H4 (cell line): ENCODE measurements at regions not wholly inside any gene's neighbourhood (a gene's known extent, or its start where the extent isn't known, plus 50 kb on each side); places are given as distances from the start of the nearest gene placed in this dataset.

Source experiments
- DNase-seq: peaks from one replicate; pipeline ENCODE4 v3.0.0-alpha.2; 2015; ENCODE audit warnings: low spot score

DNA sequence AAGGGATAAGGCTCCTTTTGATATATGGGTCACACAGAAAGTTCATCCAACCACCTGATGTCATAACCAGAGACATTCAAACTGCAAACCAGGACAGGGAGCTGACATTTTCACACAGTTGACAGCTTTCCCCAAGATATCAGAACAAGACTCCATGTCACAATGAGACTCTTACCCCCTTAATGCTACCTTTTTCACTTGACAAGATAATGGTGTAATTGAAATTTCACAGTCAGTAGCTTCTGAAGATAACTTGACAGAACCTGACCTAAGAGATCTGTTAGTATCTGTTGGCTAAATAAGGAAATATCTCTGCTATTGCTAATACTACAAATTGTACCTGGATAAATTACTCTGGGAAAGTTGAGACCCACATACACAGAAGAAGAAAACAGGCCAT is 187.3 kb downstream of the C12orf50 start:
- no peak for DNase-seq

DNA sequence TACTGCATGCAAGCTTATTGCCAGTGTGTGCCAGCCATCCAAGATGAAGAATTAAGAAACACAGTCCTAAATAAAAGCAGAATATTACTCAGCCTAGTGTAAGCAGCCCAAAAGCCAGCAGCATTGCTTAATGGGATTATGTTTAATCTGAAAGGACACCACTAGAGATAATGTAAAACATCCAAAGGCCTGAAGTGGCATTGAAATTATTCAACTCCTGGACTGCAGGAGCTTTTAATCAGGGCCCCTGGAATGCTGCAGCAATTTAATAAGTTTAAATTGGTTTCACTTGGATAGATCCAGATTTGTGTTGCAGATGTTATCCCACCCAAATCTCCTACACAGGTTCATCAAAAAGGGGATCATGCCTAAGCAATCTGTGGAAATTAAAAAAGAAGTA is 193.0 kb downstream of the C12orf50 start:
- DNase-seq = no peak

DNA sequence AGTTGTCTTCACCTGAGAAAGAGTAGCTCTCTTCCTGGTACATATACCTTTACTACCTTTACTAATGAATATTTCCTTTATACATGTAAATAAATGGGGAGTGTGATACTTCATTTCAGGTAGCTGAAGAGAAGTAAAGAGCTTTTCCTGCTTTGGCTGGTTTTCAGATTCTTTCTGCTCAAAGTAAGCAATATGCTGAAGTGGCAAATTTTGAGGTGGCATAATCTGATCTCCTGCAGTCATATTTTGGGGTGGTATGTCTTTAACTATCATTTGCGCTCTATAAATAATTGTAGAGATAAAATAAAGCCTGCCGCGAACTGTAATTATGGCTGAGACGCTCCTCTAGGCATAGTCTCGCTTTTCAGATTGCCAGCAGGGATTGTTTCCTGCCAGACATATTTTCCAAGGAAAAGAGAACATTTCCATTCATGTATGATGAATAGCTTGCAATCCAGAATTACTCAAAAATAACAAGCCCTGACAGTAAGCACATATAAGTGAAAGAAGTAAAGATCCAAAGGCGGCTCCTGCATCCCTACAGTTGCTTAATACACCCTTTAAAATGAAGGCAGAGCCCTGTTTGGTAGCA is 200.7 kb downstream of the C12orf50 start:
- DNase-seq = no peak

DNA sequence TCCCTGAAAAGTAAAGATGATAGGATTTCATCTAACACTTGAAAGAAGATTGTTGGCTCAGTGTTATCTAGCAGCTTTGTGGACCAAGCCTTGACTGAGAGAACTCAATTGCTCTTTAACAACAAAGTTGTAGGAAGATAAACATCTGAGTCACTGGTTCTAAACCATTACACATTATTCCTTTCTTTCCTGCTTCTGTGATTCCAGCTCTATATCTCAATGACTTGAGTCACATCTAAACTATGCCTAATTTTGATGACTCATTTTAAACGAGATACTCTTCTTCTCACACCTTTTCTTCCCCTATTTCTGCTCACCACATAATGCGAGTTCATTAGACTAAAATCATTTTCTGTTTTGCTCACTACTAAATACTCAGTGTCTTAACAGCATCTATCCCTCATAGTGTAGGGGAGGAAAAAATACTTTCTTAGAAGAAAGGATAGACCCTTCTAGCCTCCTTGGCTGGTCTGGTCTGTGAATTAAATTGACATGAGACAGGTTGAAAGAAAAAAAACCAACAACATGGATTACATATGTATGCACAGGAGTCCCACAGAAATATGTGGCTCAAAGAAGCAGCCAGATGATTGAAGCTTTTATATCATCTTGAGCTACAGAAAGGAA is 201.4 kb downstream of the C12orf50 start:
- peak; percentile 52 for DNase-seq

DNA sequence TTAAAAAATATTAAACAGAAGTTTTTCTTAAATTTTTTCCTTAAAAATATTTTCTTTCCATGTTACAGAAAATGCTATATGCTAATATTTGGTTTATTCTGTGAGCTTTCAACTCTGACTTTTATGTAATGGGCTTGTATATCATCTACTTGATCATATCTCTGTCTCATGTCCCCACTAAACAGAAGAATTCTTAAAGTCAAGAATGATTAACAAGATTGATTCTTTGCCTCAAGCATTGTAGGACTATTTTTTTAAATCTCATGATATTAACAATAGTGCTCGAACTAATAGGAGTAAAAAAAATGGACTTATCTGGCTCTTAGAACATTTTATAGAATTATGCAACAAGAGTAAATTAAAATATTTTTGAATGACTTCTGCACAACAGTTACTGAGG is 206.3 kb downstream of the C12orf50 start:
- DNase-seq = no peak

DNA sequence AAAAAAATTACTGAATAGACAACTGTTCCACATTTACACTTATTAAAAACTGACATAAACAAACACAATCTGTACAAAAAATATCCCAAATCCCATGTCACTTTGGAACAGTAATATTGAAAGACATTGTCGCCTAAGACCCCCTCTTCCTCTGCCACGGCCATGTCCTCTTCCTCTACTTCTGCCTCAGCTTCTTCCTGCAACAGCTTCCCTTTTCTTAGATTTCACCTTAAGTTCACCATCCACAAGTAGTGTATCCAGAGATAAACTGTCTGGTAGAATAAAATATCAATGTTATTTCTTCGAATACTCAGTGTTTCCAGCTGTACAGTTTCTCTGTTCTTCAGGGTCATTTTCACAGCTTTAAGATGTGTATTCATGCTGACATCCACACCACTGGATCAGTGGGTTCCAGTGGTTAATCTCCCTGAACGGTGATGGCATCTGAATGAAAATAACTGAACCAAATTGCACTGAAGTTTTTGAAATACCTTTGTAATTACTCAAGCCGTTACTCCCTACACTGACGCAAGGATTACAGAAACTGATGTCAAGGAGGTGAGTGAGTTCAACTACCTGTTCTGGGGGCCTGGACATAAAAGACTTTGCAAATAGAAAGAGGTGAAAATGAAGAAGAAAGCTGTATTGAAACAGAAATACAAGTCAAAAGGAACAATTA is 208.5 kb downstream of the C12orf50 start:
- peak; percentile 28 for DNase-seq

DNA sequence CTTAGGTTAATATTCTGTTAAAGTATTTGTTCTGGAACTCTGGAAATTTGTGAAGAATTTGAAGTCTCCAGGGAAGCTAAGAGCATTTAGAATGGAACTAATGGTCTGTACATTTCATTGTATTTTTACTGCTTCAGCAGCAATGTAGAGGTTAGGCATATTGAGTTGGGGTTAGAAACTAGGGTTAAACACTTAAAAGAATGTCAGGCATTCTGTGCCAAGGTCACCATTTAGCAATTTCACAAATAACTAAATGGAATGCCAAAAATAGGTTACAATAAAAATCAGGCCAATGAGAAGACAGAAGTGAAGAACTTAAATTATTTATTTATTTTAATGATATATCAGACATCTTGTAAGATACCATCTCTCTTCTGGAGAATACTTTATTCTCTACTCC is 210.8 kb downstream of the C12orf50 start:
- no peak for DNase-seq

DNA sequence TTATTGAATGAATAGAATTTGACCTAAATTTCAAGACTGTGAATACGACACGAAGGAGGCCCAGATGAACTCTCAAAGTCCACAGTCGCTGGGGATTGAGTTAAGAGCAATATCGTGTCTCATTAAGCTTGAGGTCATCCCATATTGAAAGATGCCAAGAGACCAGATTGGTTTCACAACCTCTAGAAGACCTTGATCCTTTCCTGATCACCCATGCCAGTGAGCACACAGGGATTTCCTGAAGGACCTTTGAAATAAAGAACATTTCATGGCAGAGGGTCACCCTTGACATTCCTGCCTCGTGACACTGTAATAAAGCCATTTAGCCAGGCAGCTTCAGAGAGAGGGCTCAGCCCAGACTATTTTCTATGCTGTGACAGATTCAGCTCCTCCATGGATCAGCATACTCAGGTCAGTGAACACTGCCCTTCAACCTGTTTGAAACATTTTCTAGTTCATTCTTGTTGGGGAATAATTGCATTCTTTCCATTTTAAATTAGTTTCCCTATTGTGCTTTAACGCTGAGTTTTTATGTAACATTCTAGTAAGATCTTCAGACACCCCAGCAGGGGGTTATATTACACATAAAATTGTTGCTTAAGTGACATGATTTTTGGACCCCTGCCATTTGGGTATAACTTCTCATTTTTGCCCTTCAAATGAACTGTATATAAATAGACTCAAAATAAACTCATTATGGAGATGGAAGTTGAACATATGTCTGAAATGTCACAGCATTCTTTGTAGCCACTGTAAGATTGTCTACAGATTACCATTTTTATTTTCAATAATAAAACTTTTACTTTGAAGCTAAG is 213.2 kb downstream of the C12orf50 start:
- DNase-seq = no peak

DNA sequence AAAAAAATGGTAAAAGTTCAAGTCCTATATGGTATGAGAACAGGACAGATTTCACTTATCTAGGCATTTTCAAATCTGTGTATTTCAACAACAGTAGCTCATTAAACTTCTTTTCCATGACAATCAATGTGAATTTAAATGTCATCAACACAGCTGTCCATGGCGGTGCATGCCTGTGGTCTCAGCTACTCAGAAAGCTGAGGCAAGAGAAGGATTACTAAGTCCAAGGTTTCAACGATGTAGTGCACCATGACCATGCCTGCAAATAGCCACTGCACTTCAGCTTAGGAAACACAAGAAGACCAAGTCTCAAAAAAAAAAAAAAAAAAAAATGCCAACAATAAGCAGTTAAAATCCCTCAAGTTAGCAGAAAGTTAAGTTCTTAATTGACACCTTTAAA is 214.6 kb downstream of the C12orf50 start:
- DNase-seq = no peak

DNA sequence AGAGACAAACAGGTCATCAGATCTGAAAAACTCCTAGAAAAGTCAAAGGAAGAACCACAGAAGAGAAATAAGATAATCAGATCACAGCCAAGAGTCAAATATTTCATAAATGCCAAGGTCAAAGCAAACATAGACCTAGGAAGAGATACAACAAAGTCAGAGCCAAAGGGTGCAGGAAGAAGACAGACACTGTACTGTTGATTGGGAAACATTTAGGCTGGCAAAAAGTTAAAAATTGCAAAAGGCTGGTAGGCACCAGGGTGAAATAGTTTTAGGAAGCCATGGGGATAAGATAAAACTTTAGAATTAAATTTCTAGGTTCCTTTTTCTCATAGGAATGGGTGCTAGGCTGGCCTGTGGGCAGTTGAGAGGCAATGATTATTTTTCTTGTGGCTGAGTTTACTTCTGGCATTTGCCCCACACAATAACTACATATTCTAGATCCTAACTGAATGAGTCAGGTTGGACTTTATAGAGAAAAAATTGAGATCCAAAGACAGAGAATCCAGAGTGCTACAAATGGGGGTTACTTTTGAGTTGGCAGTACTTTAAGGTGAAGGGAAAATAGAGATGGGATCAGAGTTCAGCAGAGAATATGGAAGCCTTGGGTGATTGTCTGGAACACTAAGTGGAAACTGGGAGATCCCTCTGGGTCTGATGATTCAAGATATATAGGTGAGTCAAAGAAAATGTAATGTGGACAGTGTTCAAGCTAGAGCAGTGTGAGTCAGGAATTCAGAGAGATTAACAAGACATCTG is 215.5 kb downstream of the C12orf50 start:
- DNase-seq = peak; percentile 34

DNA sequence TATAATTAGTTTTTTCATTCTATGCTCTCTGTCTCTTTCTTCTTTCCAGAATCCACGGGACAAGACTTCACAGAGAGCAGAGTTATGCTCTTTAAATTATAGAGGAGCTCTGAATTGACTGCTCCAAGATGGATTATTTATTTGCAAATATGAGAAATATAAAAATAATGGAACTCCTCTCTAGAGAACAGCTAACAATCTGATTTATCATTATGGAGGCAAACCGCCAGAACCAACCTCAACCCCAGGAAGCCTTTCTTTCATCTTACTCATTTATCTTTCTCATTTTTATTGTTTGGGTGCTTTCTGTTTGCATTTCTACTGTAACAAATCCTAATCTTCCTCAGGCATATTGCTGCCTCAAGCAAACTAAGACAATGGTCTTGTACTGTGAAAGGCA is 216.5 kb downstream of the C12orf50 start:
- no peak for DNase-seq

DNA sequence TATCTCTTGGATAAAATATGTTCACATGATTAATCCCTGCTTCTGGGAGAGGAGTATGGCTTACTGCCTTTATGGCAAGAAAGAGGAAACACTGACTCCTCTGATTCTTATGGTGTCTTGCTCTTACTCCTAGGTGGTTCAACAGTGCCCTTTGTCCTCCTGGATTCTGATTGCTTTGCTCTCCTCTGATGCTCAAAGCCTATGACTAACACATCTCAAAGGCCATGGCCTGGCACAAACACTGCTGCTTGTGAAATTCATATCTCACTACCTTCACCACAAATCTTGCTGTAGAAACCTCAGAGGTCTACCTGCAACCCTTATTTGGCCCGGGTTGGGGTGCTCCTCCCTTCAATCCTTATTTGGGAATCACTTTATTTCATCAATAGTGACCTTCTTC is 217.2 kb downstream of the C12orf50 start:
- DNase-seq = peak; percentile 17

DNA sequence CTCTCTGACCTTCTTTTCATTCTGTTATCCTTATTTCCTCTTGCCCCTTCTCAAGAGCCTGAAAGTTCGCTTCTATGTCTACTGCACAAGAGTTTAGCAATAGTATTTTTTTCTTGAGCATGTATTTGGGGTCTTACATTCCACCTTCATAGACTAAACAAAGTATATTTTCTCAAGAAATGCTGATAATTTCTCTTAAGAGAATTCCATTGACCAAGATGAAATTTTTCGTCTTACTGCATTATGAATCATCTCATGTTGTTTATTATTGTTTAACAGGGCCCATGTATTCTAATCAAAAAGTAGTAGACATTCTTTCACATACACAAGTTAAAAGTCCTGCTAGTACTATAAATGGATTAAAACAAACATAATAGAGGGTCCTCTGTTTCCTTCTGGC is 219.3 kb downstream of the C12orf50 start:
- DNase-seq = no peak

DNA sequence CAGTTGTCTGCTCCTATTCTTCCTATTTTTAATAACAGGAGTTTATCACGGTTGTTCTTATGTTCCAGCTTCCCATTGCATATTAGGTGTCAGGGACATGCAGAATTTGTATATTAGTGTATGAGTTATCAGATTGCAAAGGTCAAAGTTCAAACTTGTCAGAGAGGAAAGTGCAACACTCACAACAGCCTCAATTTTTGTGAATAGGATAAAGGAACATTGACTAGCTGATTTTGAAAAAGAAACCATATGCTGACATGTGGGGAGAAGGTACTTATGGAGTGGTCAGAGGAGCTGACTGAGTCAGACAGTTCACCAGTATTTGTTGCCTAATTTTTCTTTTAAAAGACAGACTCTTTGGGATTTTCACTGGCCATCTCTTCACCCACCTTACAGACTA is 222.1 kb downstream of the C12orf50 start:
- no peak for DNase-seq

DNA sequence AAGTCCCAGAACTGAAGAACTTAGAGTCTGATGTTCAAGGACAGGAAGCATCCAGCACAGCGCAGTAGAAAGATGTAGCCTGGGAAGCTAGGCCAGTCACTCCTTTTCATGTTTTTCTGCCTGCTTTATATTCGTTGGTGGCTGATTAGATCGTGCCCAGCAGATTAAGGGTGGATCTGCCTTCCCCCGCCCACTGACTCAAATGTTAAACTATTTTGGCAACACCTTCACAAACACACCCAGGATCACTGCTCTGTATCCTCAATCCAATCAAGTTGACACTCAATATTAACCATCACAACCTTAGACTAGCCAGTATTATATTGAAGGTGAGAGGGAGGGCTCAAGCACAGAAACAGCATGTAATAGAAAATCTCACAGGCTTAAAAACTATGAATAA is 222.9 kb downstream of the C12orf50 start:
- DNase-seq = no peak

DNA sequence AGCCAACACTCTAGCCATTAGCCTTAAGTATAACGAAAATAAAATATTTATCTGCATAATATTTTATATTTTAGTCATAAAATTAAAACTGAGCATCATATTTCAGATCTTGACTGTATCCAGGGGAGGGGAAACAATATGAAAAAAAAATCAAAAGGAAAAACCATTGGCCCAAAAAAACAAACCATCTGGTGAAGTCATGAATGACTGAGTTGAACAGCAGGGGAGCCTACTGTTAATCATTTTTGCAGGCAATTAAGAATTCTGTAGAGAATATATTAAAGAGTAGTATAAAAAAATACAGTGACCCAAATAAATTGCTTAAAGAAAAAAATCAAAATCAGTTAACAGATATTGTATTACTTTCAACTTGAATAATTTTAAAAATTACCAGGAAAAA is 224.8 kb downstream of the C12orf50 start:
- no peak for DNase-seq

DNA sequence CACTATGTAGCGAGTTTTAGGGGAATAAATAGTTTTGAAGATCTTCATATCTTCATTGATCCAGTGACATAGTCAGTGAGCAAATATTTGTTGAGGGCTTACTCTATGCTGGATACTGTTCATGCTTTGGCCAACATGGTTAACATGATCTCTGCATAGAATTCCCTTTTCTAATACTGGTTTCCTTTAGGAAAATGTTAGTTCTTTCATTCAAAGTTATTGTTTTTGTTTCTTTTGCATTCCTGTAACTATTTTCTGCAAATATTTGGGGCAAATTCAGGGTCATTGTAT is 226.5 kb downstream of the C12orf50 start:
- DNase-seq = no peak

DNA sequence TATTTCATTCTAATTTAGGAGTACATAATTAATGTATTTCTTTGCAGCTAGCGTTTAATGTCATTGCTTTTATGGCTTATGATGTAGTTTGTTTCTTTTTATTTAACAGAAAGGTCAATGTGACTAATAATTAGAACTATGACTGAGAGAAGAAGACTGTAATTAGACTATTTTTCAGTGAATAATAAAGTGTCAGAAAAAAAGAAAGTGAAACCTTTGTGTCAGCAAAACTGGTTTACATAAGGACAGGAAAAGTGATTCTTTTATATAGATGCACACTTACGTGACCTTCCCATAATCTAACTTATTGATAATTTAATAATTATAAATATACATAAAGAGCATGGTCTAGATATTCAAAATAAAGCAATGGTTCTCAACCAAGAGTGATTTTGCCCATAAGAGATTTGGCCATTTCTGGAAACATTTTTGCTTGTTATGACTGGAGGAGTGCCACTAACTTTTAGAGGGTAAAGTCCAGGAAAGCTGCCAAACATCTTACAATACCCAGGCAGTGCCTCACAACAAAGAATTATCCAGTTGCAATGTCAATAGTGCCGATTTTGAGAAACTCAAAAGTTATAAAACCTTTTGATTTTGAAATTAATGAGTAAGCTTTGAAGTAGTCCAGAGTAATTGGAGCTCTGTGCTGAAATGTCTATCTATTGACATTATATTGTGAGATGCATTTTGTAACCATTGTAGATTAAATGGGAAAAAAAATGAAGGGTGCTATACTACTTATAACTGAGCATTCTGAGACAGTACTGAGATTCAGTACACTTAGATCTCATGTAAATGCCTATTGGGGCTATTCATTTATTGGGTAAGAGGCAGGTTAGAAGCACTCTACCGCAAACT is 227.1 kb downstream of the C12orf50 start:
- no peak for DNase-seq

DNA sequence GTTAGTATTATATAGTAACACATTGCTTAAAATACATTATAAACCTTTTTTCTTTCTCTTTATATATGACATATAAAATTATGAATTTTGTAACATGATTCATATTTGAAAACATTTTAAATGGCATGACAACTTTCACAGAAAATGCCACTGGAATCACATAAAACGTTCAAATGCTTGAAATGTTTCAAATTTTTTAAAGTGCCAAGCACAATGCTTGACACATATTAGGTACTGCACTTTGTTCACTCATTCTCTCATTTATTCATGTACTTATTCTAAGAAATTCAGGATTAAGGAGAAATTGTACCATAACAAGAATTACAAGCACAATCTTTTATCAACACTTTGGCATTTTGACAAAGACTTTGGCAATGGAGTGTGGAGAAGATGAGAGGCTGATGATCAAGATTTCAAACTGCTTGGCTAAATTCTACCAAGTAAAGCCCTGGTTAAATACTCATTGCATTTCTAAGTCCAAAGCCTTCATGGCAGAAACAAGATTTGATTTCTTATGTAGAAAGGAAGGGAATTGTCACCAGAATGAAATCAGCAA is 232.2 kb downstream of the C12orf50 start:
- DNase-seq = no peak

DNA sequence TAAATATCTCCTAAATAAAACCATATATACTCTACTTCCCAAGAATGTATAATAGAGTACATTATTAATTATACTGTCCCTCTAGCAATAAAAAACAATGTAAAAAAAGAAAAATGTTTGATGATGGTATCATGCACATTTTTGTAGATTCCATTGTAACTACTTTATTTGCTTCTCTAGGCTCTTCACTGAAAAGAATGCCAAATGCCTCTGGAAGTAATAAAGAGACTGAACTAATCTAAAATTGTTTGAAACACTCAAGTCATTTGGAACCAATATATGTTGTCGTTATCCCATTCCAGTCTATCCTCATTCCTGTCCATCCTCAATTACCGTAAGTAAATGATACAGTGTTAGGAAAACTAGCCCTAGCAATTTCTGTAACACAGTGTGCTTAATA is 233.6 kb downstream of the C12orf50 start:
- no peak for DNase-seq

DNA sequence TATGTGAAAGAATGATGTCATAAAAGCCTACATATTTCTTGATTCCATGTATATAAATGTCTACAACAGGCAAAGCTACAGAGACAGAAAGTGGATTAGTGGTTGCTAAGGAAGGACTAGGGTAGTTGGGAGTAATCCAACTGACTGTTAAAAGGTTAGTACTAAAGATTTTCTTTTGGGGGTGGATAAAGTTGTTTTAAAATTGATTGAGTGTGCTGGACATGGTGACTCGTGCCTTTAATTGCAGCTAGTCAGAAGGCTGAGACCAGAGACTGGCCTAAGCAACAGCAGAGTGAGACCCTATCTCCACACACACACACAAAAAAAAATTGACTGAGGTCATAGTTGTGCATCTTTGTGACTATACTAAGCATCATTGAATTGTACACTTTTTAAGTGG is 234.3 kb downstream of the C12orf50 start:
- DNase-seq = no peak
